SK-N-SH (cell line): ENCODE measurements at regions not wholly inside any gene's neighbourhood (a gene's known extent, or its start where the extent isn't known, plus 50 kb on each side); places are given as distances from the start of the nearest gene placed in this dataset.

Source experiments
- CHD2 ChIP-seq: fragments of 150-350 bp; IDR thresholded peaks from 2 replicates; pipeline ENCODE4 v1.6.1; 2018; ENCODE audit warnings: low read length; ENCODE audit not compliant: partially characterized antibody
- CTCF ChIP-seq: fragments of 200-600 bp; sonication (generic); IDR thresholded peaks from 2 replicates; pipeline ENCODE4 v1.6.1; 2017; ENCODE audit warnings: antibody characterized with exemption, mild to moderate bottlenecking, moderate library complexity
- FOXJ3 ChIP-seq: sonication (generic); formaldehyde crosslinking; IDR thresholded peaks from 2 replicates; pipeline ENCODE4 v1.5.1; 2020; ENCODE audit warnings: mild to moderate bottlenecking, missing genetic modification reagents
- FOXM1 ChIP-seq: IDR thresholded peaks from 2 replicates; pipeline ENCODE4 v1.4.0; 2012; ENCODE audit warnings: low read depth, mild to moderate bottlenecking
- NRF1 ChIP-seq: IDR thresholded peaks from 2 replicates; pipeline ENCODE4 v1.6.1; 2012; ENCODE audit warnings: low read depth, mild to moderate bottlenecking, low read length
- POLR2AphosphoS5 ChIP-seq: IDR thresholded peaks from 2 replicates; pipeline ENCODE4 v1.6.1; 2012; ENCODE audit warnings: low read depth, low read length
- RFX5 ChIP-seq: IDR thresholded peaks from 2 replicates; pipeline ENCODE4 v1.6.1; 2012; ENCODE audit warnings: mild to moderate bottlenecking, improper control_type of control experiment, low read length
- SIN3A ChIP-seq: IDR thresholded peaks from 2 replicates; pipeline ENCODE4 v1.6.1; 2012; ENCODE audit warnings: low read depth, mild to moderate bottlenecking, low read length, moderate library complexity, borderline replicate concordance

DNA sequence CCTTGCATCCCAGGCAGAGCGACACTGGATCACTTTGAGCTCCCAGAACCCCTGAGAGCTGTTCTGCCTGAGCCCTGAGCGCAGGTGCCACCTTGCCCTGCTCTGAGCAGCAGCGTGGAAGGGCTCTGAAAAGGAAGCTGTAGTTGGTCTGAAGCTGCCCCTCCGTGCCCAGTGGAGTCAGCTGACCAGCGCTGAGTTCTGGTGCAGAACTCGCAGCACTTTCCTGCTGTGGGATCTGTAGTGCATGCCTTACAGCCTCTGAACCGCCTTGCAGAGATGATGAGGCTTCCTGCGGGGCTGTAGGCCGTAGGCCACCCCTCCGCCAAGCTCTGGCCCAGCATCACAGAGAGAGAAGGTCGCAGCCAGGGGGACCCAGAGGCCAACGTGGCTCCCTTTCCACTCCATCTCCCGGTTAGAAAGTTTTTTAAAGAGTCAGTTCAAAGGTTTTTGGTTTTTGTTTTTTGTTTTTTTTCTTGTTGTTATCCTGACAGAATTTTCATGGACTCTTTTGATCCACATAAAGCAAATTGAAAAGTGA, 158.3 kb upstream of the CST7 start:
- no peak for TF ChIP-seq NRF1
- no peak for TF ChIP-seq CTCF
- no peak for TF ChIP-seq SIN3A
- TF ChIP-seq CHD2, result no peak
- TF ChIP-seq POLR2AphosphoS5, result no peak
- no peak for TF ChIP-seq FOXM1
- no peak for TF ChIP-seq RFX5
- TF ChIP-seq FOXJ3, result no peak
